ENCODE measurements at regions not wholly inside any gene's neighbourhood (a gene's known extent, or its start where the extent isn't known, plus 50 kb on each side); places are given as distances from the start of the nearest gene placed in this dataset.

GRCh38 chr16:52117171-52117570 is 429.8 kb downstream of the TOX3 start:
- Histone ChIP-seq H3K27me3 (ENCODE audit: insufficient read depth) (no peaks in the 10 kb centered on the region), H3F3A (replicated peaks; ENCODE audit: low read depth) (no peaks in the 10 kb centered on the region), H3K4me2 (peak overlapping the region; percentile 60), H3K4me1 (ENCODE audit: insufficient read depth) (peaks cover 27% of the 10 kb centered on the region), H3K79me2 (replicated peaks; ENCODE audit: insufficient read depth) (no peaks in the 10 kb centered on the region), H3K36me3 (ENCODE audit: insufficient read depth) (peaks cover 11% of the 10 kb centered on the region; the same call in 1 of the 2 replicates), H3K27ac (ENCODE audit: low read depth) (no peak overlapping the region), H3K9me2 (ENCODE audit: insufficient read depth) (no peaks in the 10 kb centered on the region), H2AFZ (no peak overlapping the region), H3K4me3 (no peak overlapping the region), H4K20me1 (replicated peaks; ENCODE audit: insufficient read depth) (no peaks in the 10 kb centered on the region)
- H3K9me3 Mint-ChIP-seq: peaks cover 24% of the 10 kb centered on the region
- DNase-seq (ENCODE audit: low spot score): peak; percentile 16
- peaks cover 14% of the 10 kb centered on the region for H3K36me3 Mint-ChIP-seq (ENCODE audit: low read depth)
- peak; percentile 59; the same call in 2 of the 3 replicates for ATAC-seq
- TF ChIP-seq EZH2 (IDR thresholded peaks at IDR 0.05; ENCODE audit: low read depth, unreplicated experiment): no peak
- TF ChIP-seq NANOG (IDR thresholded peaks at IDR 0.05; ENCODE audit: borderline replicate concordance): no peak
- TF ChIP-seq STAT1 (IDR thresholded peaks at IDR 0.05; ENCODE audit: unreplicated experiment): no peak
- no peak for TF ChIP-seq ZNF331 (CRISPR knock-in tag; IDR thresholded peaks at IDR 0.05; ENCODE audit: low read depth)
- TF ChIP-seq ETS1 (IDR thresholded peaks at IDR 0.05): no peak
- no peak for TF ChIP-seq REST (IDR thresholded peaks at IDR 0.05; ENCODE audit: unreplicated experiment)
- no peak for TF ChIP-seq ZNF462 (CRISPR knock-in tag; IDR thresholded peaks at IDR 0.05)
- TF ChIP-seq ZNF114 (CRISPR knock-in tag; IDR thresholded peaks at IDR 0.05): no peak
- TF ChIP-seq EZH2phosphoT487 (IDR thresholded peaks at IDR 0.05; ENCODE audit: unreplicated experiment): no peak
- TF ChIP-seq CTCF (conservative IDR thresholded peaks at IDR 0.05; ENCODE audit: low read depth in 2 of 2): no peak
- TF ChIP-seq POLR2AphosphoS5 (IDR thresholded peaks at IDR 0.05; ENCODE audit: low read depth): no peak
- no peak for TF ChIP-seq JUNB (IDR thresholded peaks at IDR 0.05; ENCODE audit: unreplicated experiment)
- H3K4me1 Mint-ChIP-seq: peaks cover 42% of the 10 kb centered on the region
- no peak overlapping the region for H3K4me3 Mint-ChIP-seq
- H3K27me3 Mint-ChIP-seq (ENCODE audit: insufficient read depth, low read depth, poor library complexity): no peaks in the 10 kb centered on the region
- peak overlapping the region; percentile 50; the same call in 1 of the 2 replicates for H3K27ac Mint-ChIP-seq
